HepG2 (cell line): ENCODE measurements at regions not wholly inside any gene's neighbourhood (a gene's known extent, or its start where the extent isn't known, plus 50 kb on each side); places are given as distances from the start of the nearest gene placed in this dataset.

Source experiments
- ATAC-seq: fragments of 200-7000 bp; cut with Tn5 transposase; 3 replicates; pipeline ENCODE4 v1.9.1; 2020; ENCODE audit warnings: mild to moderate bottlenecking, moderate library complexity
- BruUV-seq: library from RNA; stranded (reverse); fragments of 400-500 nt; replicated peaks from 2 replicates; lab custom pipeline; 2021; lab: Mats Ljungman, UMichigan
- CTCF ChIA-PET: fragments of 300-600 bp; formaldehyde crosslinking; extraction: SDS; loops from one replicate; lab custom pipeline; 2021; ENCODE audit warnings: low total read pairs, inconsistent platforms, low intra/inter-chr PET ratio; lab: Yijun Ruan, JAX
- POLR2A ChIA-PET: fragments of 350-600 bp; sonication (Branson Sonifier 250); formaldehyde crosslinking; loops from one replicate; lab custom pipeline; 2020; ENCODE audit warnings: antibody characterized with exemption, inconsistent platforms; lab: Yijun Ruan, JAX
- DNase-seq: peaks from one replicate; pipeline ENCODE4 v3.0.0-alpha.2; 2015; ENCODE audit warnings: low spot score
- FAIRE-seq: peaks from 3 replicates; lab custom pipeline; 2011; peaks lifted over from hg19 to GRCh38; lab: Jason Lieb, UNC
- H2AFZ ChIP-seq: one replicate; pipeline ENCODE4 v1.6.1; 2011; ENCODE audit warnings: low read length, inconsistent platforms
- H3K27ac ChIP-seq: fragments of 300-600 bp; 3 replicates; pipeline ENCODE4 v1.8.0; 2011; ENCODE audit warnings: mixed run types, mild to moderate bottlenecking, mixed read lengths, low read length, inconsistent platforms; ENCODE audit not compliant: insufficient read depth; ENCODE audit errors: extremely low read length
- H3K27me3 ChIP-seq, 2 experiments: fragments of 200-600 bp in 1 of 2; 2 replicates in 1 of 2; 3 replicates in 1 of 2; pipeline versions ENCODE4 v1.6.0 to v1.8.0; 2011; ENCODE audit warnings: low read length in 2 of 2, mild to moderate bottlenecking in 2 of 2, moderate library complexity in 2 of 2, inconsistent platforms in 1 of 2; ENCODE audit not compliant: insufficient read depth in 2 of 2, control insufficient read depth in 1 of 2
- H3K36me3 ChIP-seq, 2 experiments: fragments of 200-600 bp in 1 of 2; replicated peaks in 1 of 2; 2 replicates in 1 of 2; 3 replicates in 1 of 2; pipeline versions ENCODE4 v1.5.1 to v1.8.0; 2011; ENCODE audit warnings: low read length in 2 of 2, inconsistent platforms in 1 of 2; ENCODE audit not compliant: insufficient read depth in 2 of 2, control insufficient read depth in 1 of 2
- H3K4me1 ChIP-seq: 2 replicates; pipeline ENCODE4 v1.5.1; 2012; ENCODE audit warnings: low read length, inconsistent platforms; ENCODE audit not compliant: insufficient read depth
- H3K4me2 ChIP-seq: 2 replicates; pipeline ENCODE4 v1.6.0; 2011; ENCODE audit warnings: low read depth, low read length, inconsistent platforms
- H3K4me3 ChIP-seq, 3 experiments: fragments of 200-600 bp in 1 of 3; sonication (generic), shearing (Covaris generic) in 1 of 3; replicated peaks in 1 of 3; 2 replicates each; pipeline ENCODE4 v1.5.1; 2011 to 2016; ENCODE audit warnings: low read length in 3 of 3, inconsistent platforms in 2 of 3, low read depth in 2 of 3, mild to moderate bottlenecking in 2 of 3, control low read depth in 1 of 3, mixed read lengths in 1 of 3; ENCODE audit not compliant: insufficient read depth in 1 of 3
- H3K79me2 ChIP-seq: one replicate; pipeline ENCODE4 v1.6.1; 2011; ENCODE audit warnings: low read length, inconsistent platforms; ENCODE audit not compliant: insufficient read depth
- H3K9ac ChIP-seq: 2 replicates; pipeline ENCODE4 v1.6.0; 2011; ENCODE audit warnings: mild to moderate bottlenecking, low read depth, low read length, inconsistent platforms; ENCODE audit not compliant: insufficient read depth
- H3K9me3 ChIP-seq: 2 replicates; pipeline ENCODE4 v1.5.1; 2012; ENCODE audit warnings: mild to moderate bottlenecking, low read length
- H4K20me1 ChIP-seq: 2 replicates; pipeline ENCODE4 v1.6.0; 2011; ENCODE audit warnings: inconsistent platforms, mild to moderate bottlenecking, low read length, moderate library complexity; ENCODE audit not compliant: insufficient read depth
- CCDC6 ChIP-seq: sonication (generic); formaldehyde crosslinking; IDR thresholded peaks from 2 replicates; pipeline ENCODE4 v1.8.1; 2022; ENCODE audit warnings: mild to moderate bottlenecking, missing genetic modification reagents, moderate library complexity
- DPF2 ChIP-seq: sonication (generic); formaldehyde crosslinking; IDR thresholded peaks from 2 replicates; pipeline ENCODE4 v1.4.0; 2020; ENCODE audit warnings: mild to moderate bottlenecking, low read depth, missing genetic modification reagents, borderline replicate concordance
- FOXK1 ChIP-seq: sonication (generic); formaldehyde crosslinking; IDR thresholded peaks from 2 replicates; pipeline ENCODE4 v1.4.0; 2020; ENCODE audit warnings: low read depth, missing genetic modification reagents, borderline replicate concordance
- FOXO1 ChIP-seq: sonication (generic); formaldehyde crosslinking; IDR thresholded peaks from 2 replicates; pipeline ENCODE4 v1.4.0; 2020; ENCODE audit warnings: missing genetic modification reagents
- MTF1 ChIP-seq: sonication (generic); formaldehyde crosslinking; IDR thresholded peaks from 2 replicates; pipeline ENCODE4 v1.5.0; 2020; ENCODE audit warnings: missing genetic modification reagents
- RNF219 ChIP-seq: sonication (generic); formaldehyde crosslinking; IDR thresholded peaks from 2 replicates; pipeline ENCODE4 v1.5.0; 2020; ENCODE audit warnings: mild to moderate bottlenecking, missing genetic modification reagents
- SIX1 ChIP-seq: sonication (generic); formaldehyde crosslinking; IDR thresholded peaks from 2 replicates; pipeline ENCODE4 v1.4.0; 2020; ENCODE audit warnings: missing genetic modification reagents, borderline replicate concordance
- SP1 ChIP-seq, 2 experiments: fragments of 450-650 bp in 1 of 2; sonication (generic) in 1 of 2; formaldehyde crosslinking in 1 of 2; IDR thresholded peaks; 2 replicates each; pipeline versions ENCODE4 v1.4.0 to v1.6.1; 2016 to 2020; ENCODE audit warnings: missing genetic modification reagents in 1 of 2
- SP5 ChIP-seq: IDR thresholded peaks from 2 replicates; pipeline ENCODE4 v1.6.1; 2016; ENCODE audit warnings: low read depth, borderline replicate concordance
- ZNF337 ChIP-seq: sonication (generic); formaldehyde crosslinking; IDR thresholded peaks from 2 replicates; pipeline ENCODE4 v1.5.1; 2020; ENCODE audit warnings: missing genetic modification reagents, low read depth, mild to moderate bottlenecking, borderline replicate concordance
- ZNF33A ChIP-seq: sonication (generic); formaldehyde crosslinking; IDR thresholded peaks from 2 replicates; pipeline ENCODE4 v1.5.1; 2020; ENCODE audit warnings: missing genetic modification reagents, mild to moderate bottlenecking, moderate library complexity, borderline replicate concordance
- WGBS: methylation state at CpG from one replicate; pipeline ENCODE4 v1.1.6; 2017; ENCODE audit warnings: low lambda C conversion rate; 5-methylcytosine and 5-hydroxymethylcytosine counted together
- in situ Hi-C: cut with HindIII; loops from 2 replicates; pipeline ENCODE4 v1.10.0; 2017; ENCODE audit warnings: low pct_unique_long_range_greater_than_20kb; ENCODE audit not compliant: extremely low pct_ligation_motif_present
- intact Hi-C: fragments of 100-400 bp; cut with micrococcal nuclease; formaldehyde crosslinking; loops from one replicate; pipeline ENCODE4 v1.10.0; 2022; ENCODE audit not compliant: unreplicated experiment

DNA sequence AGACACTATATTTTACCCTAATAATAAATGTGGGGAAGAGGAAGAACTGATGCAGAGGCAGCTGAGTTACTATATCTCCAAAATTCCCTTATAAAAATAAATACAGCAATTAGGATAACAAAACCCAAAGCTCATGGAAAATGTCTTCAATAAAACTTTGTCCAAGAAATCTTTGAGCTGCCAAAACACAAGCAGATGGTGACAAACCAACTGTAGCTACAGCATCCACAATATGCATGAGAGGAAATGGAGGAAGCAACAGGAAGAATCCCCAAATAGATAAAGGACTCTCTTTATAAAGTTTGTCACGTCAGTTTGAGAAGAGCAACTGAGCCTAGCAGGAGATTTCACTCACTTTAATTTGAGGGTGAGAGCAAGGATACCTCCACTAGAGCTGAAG is 638.2 kb downstream of the IGSF11 start:
- POLR2A ChIA-PET, result no interaction called here
- no TSS peak for BruUV-seq
- ATAC-seq (no peak), FAIRE-seq (no peak), DNase-seq (no peak)
- Histone ChIP-seq H3K4me3 (no peak overlapping the region), H3K9me3 (no peaks in the 10 kb centered on the region), H3K9ac (no peak overlapping the region), H4K20me1 (no peaks in the 10 kb centered on the region), H3K4me1 (no peaks in the 10 kb centered on the region), H3K27ac (no peak overlapping the region), H3K4me2 (no peak overlapping the region), H3K27me3 (no peaks in the 10 kb centered on the region; a peak in 1 of 5 replicates), H3K36me3 (no peaks in the 10 kb centered on the region), H3K79me2 (no peaks in the 10 kb centered on the region), H2AFZ (no peak overlapping the region)
- intact Hi-C loops (no loop called here), in situ Hi-C loops (no loop called here)
- CTCF ChIA-PET, result no interaction called here
- TF ChIP-seq FOXK1 (CRISPR knock-in tag) (no peak), SP1 (IDR thresholded peaks at IDR 0.05) (no peak), SP1 (CRISPR knock-in tag; IDR thresholded peaks at IDR 0.05) (no peak), SIX1 (no peak), SP5 (CRISPR knock-in tag) (no peak), DPF2 (no peak), ZNF337 (CRISPR knock-in tag) (no peak), RNF219 (no peak), FOXO1 (CRISPR knock-in tag) (no peak), ZNF33A (CRISPR knock-in tag) (no peak), MTF1 (no peak), CCDC6 (CRISPR knock-in tag) (no peak)
- 13% methylated on average over 1 of the region's 1 CpG for WGBS
